Fibroblast of pulmonary artery (primary cell): ENCODE measurements at regions not wholly inside any gene's neighbourhood (a gene's known extent, or its start where the extent isn't known, plus 50 kb on each side); places are given as distances from the start of the nearest gene placed in this dataset.

Experiments used
- DNase-seq: peaks from one replicate; pipeline ENCODE4 v3.0.0-alpha.2; 2010; ENCODE audit warnings: low read depth
- H3K4me3 ChIP-seq: replicated peaks from 2 replicates; pipeline ENCODE4 v1.5.1; 2011; ENCODE audit warnings: low read depth, mild to moderate bottlenecking, control low read depth, low read length, moderate library complexity
- CTCF ChIP-seq: IDR thresholded peaks from 2 replicates; pipeline ENCODE4 v1.5.1; 2011; ENCODE audit warnings: mild to moderate bottlenecking, control low read depth, low read length, inconsistent platforms; ENCODE audit errors: missing control alignments

DNA sequence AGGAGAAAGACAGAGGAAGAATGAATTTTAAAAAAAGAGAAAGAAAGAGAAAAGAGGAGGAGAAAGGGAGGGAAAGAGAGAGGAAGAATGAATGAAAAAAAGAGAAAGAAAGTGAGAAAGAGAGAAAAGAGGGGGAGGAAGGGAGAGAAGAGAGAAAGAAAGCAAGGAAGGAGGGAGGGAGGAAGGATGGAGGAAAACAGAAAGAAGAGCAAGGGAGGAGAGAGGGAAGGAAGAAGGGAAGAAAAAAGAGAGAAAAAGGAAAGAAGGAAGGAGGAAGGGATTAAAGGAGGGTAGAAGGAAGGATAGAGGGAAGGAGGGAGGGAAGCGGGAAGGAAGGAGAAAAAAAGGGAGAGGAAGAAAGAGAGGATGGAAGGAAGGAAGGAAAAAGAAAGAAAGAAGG lies 122.3 kb upstream of the ZNF507 start:
- no peak overlapping the region for H3K4me3 ChIP-seq
- TF ChIP-seq CTCF: no peak
- no peak for DNase-seq

DNA sequence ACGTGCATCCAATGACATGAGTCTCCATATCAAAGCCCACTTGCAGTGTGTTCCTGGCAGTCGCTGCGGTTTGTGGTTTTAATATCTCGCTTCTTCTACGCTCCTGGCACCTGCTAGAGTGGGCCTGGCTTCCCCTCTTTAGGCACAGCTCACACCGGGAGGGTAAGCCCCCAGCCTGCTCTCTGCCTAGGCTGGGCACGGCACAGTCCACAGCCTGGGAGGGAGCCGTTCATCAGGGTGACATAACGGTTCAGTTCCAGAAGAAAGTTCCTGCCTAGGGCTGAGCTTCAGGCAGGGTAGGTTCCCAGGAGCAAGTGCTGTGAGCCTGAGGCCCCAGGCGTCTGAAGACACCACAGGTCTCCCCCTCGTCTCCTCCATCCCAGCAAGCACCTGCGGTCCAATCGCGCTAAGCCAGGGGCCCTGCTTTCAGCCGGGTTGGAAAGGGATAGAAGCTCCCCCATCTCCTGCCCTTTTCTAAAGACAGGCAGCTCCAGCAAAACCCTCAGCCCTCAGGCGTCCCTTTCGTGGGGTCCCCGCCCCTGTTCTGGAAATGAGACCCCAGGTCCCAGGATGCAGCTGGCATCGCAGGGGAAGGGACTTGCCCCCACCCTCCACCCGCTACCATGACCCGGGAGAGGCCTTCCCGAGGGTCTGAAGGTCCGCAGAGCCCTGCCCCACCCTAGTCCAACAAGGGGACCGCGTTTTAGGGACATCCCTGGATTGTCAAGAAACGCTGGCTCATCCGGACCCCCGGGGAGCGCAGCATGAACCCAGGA lies 121.6 kb upstream of the ZNF507 start:
- no peak for DNase-seq
- H3K4me3 ChIP-seq: no peak overlapping the region
- TF ChIP-seq CTCF: no peak

DNA sequence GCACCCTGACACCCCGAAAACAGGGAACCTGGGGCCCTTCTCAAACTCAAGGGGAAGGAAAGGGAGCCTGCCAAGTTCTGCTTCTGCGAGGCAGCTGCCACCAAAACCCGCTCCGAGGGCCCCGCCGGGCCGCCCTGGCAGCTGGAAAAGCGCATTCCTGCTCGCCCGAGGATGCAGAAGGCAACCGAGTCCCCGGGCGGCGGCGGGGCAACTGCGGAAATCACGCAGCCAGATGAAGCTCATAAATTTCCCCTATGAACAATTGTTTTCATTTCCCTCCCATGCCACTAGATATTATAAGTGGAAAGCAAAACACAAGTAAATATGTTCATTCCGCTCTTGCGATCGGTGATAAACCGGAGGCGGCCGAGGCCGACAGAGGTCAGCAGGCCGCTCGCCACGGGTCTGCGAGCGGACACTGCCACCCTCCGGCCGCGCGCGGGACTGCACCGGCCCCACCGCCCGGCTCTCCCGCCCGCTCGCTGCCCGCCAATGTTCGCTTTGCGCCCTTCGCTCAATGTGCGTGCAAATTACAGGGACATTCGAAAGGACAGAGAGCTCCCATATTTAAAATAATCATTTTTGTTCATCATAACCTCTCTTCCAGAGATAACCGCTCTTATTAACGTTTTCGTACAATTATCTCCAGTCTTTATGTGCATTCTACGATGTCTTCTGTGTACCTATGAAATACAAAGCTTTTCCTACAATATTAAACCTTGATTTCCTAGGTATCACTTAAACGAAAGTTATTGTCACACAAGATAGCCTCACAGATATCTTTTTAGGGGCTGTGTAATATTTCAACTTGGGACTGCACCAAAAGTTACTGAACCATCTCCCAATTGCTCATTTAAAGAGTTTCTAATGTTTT lies 120.8 kb upstream of the ZNF507 start:
- H3K4me3 ChIP-seq: no peak overlapping the region
- peak; percentile 46 for TF ChIP-seq CTCF
- peak; percentile 44 for DNase-seq

DNA sequence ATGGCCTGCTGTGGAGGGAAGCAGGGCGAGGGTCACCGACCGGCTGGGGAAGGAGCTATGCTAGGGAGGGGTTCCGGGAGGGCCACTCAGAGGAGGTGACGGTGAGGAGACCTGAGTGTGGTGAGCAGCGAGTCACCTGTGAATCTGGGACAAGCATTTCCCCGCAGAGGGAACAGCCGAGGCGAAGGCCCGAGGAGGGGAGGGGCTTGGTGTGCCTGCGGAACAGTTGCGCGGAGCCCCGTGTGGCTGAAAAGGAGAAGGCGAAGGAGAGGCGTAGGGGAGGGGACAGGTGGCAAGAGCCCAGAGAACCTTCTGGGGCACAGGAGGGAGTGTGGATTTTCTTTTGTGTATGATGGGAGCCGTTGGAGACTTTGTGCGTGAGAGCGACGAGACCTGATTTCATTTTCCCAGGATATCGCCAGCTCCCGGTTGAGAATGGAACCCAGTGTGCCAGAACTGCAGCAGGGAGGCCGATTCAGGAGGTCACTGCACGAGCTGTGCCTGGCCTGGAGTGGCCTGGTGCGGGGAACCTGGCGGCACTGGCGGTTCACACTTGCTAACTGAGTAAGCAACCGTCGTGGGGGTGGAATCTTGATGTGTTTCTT lies 117.7 kb upstream of the ZNF507 start:
- TF ChIP-seq CTCF: no peak
- DNase-seq: no peak
- no peak overlapping the region for H3K4me3 ChIP-seq

GRCh38 chr19:32230441-32230840 lies 115.0 kb upstream of the ZNF507 start:
- H3K4me3 ChIP-seq: no peak overlapping the region
- no peak for TF ChIP-seq CTCF
- DNase-seq: no peak

- no peak for DNase-seq
- TF ChIP-seq CTCF: no peak
- H3K4me3 ChIP-seq: no peak overlapping the region
These were observed 114.4 kb upstream of the ZNF507 start for GRCh38 chr19:32231020-32231419.
